Stimulated activated CD4-positive, alpha-beta T cell treated with anti-CD3 and anti-CD28 coated beads, Interleukin-15, amount 100 ng/mL, for 48 hours (primary cell): ENCODE measurements at regions not wholly inside any gene's neighbourhood (a gene's known extent, or its start where the extent isn't known, plus 50 kb on each side); places are given as distances from the start of the nearest gene placed in this dataset.

Source experiments
- DNase-seq, 2 donors: peaks; one replicate each; pipeline ENCODE4 v3.0.0-alpha.2; 2020; ENCODE audit warnings: low read depth in 2 of 2

DNA sequence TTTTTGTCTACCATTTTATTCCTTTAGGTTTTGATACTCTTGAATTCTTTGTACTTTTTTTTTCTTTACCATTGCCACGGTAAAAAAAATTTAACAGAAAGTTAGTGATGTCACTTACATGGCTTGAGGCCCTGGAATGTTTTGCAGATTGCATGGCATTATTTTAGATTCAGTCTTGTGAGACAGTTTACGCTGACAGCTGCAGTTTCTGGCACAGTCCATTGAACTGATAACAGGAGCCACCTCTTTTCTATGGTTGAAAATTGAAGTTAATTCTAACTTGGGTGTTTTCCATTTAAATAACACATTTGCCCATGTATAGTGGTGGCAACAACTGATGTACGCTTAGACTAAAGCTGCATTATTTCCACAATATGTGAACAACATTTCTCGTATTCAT lies 1028.5 kb downstream of the CDH18 start:
- no peak for DNase-seq

DNA sequence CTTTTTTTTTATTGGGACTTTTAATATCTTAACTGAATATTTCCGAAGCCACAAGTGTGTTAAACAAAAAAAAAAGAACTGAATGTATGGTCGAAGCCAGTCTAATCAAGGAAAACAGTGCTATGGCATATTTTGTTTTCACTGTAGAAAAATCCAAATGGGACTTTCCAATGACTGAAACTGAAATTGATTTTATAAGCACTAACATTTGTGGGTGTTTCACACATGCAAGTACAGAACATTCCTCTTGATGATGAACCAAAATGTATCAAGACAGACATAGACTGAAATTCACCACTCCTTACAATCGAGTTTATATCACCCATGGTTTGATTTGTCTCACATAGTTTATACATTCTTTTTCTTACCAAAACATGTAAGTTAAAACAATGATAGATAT lies 1026.8 kb downstream of the CDH18 start:
- no peak for DNase-seq

DNA sequence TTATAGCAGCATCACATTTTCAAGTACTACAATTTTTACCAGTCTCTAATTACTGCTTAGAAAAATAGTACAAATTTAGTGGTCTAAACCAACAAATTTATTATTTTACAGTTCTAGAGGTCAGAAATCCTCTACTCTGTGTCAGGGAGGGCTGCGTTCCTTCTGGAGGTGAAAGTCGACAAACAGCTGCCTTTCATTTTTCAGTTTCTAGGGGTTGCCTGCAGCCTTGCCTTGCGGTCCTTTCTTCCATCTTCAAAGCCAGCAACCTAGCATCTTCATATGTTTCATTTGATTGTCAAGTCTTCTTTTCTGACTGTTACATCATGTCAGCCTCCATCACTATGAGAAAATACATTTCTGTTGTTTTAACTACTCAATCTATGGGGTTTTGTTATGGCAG lies 1022.1 kb downstream of the CDH18 start:
- no peak for DNase-seq

DNA sequence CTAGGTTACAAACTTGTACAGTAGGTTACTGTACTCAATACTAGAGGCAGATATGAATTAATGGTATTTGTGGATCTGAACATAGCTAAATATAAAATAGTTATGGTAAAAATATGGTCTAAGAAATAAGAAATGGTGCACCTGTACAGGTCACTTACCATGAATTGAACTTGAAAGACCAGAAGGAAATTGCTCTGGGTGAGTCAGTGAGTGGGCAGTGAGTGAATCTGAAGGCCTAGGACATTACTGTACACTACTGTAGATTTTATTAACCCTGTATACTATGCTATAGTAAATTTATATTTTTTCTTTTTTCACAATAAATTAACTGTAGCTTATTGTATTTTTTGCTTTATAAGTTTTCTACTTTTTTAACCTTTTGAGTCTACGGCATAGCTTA lies 1020.4 kb downstream of the CDH18 start:
- no peak for DNase-seq

- DNase-seq, result no peak
Measured at GRCh38 chr5:18968966-18969365, 1019.0 kb downstream of the CDH18 start.

- no peak for DNase-seq
Measured at GRCh38 chr5:18970000-18970399, 1018.0 kb downstream of the CDH18 start.

- DNase-seq, result no peak
Measured at GRCh38 chr5:18972177-18972576, 1015.8 kb downstream of the CDH18 start.

GRCh38 chr5:18975624-18976023 lies 1012.4 kb downstream of the CDH18 start:
- DNase-seq, result no peak

DNA sequence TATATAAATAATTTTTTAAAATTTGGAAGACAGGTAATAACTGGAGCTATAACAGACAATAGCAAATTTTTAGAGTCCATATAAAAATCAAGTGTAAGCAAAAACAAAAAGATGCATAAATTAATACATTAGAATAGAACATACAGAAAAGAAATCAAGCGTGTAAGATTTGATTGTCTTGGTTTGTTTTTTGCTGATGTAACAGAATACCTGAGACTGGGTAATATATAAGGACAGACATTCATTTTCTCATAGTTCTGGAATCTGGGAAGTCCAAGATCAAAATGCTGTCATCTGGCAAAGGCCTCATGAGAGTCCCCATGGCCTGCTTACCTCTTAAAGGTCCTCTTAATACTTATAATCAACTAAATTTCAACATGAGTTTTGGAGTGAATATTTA lies 1010.1 kb downstream of the CDH18 start:
- no peak for DNase-seq

- DNase-seq, result no peak
Measured at GRCh38 chr5:18984559-18985080, 1003.4 kb downstream of the CDH18 start.

DNA sequence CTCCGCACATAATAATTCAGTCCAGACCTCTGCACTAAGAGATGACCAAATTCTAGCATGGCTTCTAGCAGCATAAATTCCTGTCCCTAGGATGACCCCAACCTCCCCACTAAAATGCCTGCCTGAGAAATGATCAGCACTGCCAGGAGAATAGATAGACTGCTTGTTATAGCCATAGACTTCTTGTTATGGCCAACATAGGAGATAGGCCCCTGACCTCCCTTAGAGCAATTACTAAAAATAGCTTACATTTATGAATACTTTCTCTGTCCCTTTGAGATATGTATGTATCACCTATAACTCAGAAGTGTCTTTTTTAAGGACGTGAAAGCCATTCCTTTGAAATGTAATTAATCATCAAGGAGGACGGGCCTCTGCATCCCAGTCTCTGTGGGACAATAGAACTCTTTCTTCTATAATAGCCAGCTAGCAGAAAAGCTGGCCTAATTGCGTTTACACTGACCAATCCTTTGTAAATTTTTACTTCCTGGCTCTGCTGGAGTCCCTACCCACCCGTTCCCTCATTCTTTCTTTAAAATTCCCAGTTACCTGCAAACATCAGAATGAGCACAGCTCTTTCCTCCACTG lies 1002.7 kb downstream of the CDH18 start:
- DNase-seq, result no peak

DNA sequence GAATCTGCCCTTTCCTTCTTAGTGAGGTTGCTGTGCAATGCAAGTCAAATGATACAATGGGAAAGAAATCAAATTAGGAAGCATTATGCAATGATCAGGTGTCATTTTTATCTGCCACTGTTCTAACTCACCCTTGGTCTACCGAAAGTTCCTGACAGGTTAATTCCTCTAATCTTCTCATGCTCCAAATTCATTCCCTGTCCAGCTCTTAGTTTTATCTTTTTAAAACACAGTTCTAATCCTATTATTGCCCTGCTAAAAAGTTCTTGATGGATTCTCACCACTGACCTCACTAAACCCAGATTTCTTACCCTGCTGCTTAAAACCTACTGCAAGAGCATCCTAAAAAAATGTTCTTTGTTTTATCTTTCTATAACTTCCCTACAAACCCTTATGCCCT lies 1000.9 kb downstream of the CDH18 start:
- DNase-seq, result no peak

- no peak for DNase-seq
Measured at GRCh38 chr5:18990852-18991251, 997.1 kb downstream of the CDH18 start.

- DNase-seq, result no peak
Measured at GRCh38 chr5:18992264-18992663, 995.7 kb downstream of the CDH18 start.

GRCh38 chr5:18999478-18999877 lies 988.5 kb downstream of the CDH18 start:
- DNase-seq, result no peak

DNA sequence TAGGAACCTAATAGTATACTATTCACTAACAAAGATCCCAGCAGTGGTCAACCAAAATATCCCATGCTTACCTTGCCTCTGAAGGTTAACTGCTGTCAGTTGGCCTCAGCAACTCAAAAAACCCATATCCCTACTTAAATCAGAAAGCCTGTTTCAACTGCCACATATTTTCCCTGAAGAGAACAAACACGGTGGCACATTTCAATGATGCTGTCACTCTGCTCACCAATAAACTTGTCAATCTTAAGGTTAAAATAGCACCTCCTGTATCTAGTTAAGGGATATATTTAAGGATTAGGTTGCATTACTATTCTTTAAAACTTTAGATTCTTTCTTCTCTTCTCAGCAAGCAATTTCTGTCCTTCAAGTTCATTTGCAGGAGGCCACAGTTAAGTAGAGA lies 986.9 kb downstream of the CDH18 start:
- no peak for DNase-seq

DNA sequence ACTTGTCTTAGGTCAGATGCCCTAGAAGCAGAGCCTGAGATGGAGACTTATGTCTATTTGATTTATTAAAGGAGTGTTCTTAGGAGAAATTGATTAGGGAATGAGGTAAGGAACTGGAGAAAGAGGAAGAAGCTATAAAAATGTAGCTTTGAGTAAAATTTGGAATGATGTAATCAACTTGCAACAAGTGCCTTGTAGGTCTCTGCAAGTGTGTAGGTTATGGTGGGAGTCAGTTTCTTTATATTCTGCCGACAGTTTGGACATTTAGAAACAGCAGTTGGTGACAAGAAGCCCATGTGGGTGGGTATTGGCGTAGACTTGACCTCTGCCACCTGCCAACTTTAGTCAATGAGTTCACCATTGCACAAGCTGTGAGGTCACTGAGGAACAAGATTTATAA lies 986.5 kb downstream of the CDH18 start:
- DNase-seq, result no peak

DNA sequence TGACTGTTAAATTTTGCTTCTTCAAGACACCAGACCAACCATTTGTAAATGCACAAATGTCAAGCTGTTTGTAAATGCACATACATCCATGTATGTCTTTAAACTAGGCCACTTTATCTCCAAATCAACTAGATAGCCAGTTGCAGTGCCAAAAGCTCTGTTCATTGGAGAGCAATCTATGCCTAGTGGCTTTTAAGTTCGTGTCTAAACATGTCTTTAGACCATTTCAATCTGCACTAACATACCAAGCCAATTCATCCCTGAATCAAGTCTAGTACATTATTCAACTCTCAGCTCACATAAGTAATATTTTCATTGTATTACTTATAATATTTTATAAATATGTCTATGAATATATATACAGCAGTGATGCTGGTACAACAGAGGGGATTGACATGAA lies 985.9 kb downstream of the CDH18 start:
- DNase-seq, result no peak

DNA sequence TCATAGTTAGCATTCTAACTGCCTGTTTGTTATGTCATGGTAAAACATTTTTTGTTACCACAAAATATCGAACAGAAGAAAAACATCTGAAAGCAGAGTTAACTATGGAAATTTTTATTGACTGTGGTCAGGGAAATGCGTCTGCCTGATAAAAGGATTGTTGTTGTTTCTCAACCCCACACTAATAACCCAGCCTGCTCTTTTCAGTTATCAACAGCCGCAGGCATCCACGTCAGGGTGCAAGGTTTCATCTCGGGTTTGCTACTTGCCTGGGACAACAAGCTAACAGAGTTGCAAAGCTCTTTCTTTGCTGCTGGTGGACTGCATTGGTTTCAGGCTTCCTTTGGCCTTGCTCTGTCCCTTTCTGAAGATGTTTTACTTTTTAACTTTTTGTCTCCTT lies 969.2 kb downstream of the CDH18 start:
- no peak for DNase-seq

DNA sequence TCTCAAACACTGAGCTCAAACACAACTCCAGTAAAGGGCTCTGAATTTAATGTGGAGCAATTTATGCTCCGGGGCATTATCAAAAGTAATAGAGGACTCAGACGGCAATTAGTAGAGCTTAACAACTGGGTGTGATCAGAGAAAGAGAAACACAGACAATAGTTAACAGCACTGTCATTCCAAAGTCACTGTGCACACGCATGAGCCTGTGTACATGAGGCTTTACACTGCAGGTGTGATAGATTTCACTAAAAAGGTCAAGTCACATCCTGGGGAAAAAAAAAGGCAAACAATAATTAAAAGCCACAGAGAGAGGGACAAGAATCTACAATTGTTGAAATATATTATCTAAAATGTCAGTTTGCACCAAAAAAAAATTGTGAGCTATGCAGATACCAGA lies 956.5 kb downstream of the CDH18 start:
- DNase-seq, result no peak

DNA sequence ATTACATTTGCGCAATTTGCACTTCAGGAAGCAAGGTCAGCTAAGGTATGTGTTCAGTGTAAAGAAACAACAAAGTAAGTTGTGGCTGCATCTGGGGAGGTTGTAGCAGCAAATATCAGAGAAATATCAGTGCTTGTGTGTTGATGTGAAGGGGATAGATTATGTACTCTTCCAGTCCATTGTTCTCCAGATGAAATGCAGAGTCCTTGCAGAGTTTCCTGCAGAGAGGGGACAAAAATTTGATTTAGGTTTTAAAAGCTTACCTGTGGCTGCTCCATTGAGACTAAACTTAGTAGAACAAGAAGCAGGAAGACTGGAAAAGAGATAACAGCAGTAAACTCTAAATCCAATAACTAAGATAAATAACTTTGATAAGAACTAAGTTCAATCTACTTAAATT lies 952.2 kb downstream of the CDH18 start:
- no peak for DNase-seq

DNA sequence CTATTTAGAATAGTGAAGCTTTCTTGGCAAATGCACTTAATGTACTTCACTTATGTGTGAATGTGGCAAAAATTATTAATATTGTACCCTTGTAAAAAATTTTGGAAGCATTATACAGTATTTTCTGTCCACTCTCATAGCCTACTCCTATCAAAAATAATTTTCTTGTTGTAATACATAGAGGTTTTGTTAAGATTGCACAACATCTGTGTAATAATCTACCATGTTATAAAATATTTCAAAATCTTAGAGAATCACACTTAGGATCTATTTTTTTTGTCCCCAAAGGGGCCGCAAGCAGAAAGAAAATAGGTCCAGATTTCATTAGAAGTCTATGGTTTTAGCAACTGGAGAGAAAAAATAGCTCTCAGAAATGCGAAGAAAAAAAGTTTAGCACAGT lies 945.9 kb downstream of the CDH18 start:
- DNase-seq, result no peak

DNA sequence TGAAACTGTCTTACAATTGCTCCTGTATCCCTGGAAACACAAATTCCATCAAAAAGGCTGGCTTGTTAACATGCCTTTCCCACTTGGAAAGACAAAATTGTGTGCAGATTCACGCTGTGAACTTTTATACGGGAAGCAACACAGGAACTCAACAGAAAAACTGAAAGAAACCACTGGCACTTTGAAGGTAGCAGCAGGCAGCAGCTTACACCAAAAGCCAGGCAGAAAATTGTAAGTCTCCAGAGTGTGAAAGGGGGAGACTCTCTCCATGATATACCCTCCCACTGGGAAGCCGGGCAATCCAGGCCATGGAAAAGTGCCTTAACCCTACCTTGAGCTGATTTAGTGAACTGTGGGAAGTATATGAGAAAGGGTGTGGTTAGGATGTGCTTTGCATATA lies 943.7 kb downstream of the CDH18 start:
- no peak for DNase-seq

DNA sequence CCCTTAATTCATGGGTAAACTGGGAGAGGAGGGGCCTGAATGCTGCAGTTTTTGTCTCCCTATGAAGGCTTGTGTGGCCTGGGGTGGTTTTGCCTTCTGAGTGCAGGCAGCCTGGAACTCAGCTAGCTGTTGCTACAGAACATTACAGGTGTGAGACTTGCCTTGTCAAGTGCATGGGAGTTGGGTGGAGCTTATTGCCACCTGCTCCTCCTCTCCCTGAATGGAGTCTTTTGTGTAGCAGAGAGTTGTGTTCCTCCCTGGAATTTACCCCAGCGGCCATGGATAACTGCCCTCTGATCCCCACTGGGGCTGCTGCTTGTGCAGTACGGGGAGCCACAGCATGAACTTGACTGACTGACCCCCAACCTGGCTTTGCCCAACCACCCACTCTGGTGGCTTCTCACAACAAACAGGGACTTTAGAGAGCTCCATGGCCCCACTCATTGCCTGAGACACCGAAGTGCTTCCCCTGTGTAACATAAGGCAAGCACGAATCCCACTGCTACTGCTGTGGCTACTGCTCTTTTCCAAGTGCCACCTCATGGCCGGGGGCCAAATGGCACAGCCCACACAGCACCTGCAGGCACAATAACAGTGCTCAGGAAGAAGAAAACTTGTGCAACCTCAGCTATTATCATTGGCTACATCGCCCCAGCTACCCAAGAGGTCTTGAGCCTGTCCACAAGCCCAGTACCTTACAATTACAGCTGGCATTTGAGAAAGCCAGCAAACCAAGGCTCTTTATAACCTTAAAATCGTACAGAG lies 942.9 kb downstream of the CDH18 start:
- DNase-seq, result no peak
